Kidney (tissue), 13 donors: ENCODE measurements at regions not wholly inside any gene's neighbourhood (a gene's known extent, or its start where the extent isn't known, plus 50 kb on each side); places are given as distances from the start of the nearest gene placed in this dataset.

Source experiments
- DNase-seq, 5 donors: peaks; one replicate each; pipeline ENCODE4 v3.0.0-alpha.2; 2013 to 2020
- FAIRE-seq: peaks from 2 replicates; lab custom pipeline; 2012; peaks lifted over from hg19 to GRCh38; lab: Jason Lieb, UNC
- H3K27ac ChIP-seq, 2 donors: one replicate each; pipeline ENCODE4 v1.7.0; 2013; ENCODE audit warnings: low read depth in 2 of 2, low read length in 2 of 2, inconsistent platforms in 1 of 2
- H3K27me3 ChIP-seq: one replicate; pipeline ENCODE4 v1.7.1; 2013; ENCODE audit warnings: low read length, inconsistent platforms; ENCODE audit not compliant: control insufficient read depth, insufficient read depth
- H3K36me3 ChIP-seq, 3 donors: one replicate each; pipeline versions ENCODE4 v1.7.0 to v1.7.1; 2013; ENCODE audit warnings: low read length in 3 of 3, control low read depth in 1 of 3, inconsistent platforms in 1 of 3; ENCODE audit not compliant: insufficient read depth in 3 of 3, control insufficient read depth in 2 of 3
- H3K4me1 ChIP-seq, 3 donors: one replicate each; pipeline versions ENCODE4 v1.7.0 to v1.7.1; 2013; ENCODE audit warnings: low read length in 3 of 3, inconsistent platforms in 1 of 3, low read depth in 1 of 3; ENCODE audit not compliant: control insufficient read depth in 2 of 3, insufficient read depth in 2 of 3
- H3K4me3 ChIP-seq, 3 donors: one replicate each; pipeline versions ENCODE4 v1.7.0 to v1.8.1; 2013; ENCODE audit warnings: low read length in 3 of 3, control low read depth in 1 of 3, inconsistent platforms in 1 of 3
- H3K9ac ChIP-seq, 3 donors: one replicate each; pipeline versions ENCODE4 v1.7.0 to v1.7.1; 2013; ENCODE audit warnings: low read length in 3 of 3, control low read depth in 1 of 3, inconsistent platforms in 1 of 3
- H3K9me3 ChIP-seq, 3 donors: one replicate each; pipeline versions ENCODE4 v1.7.0 to v1.7.1; 2013; ENCODE audit warnings: low read length in 3 of 3, control low read depth in 1 of 3, inconsistent platforms in 1 of 3; ENCODE audit not compliant: control insufficient read depth in 2 of 3, insufficient read depth in 1 of 3
- intact Hi-C: fragments of 100-400 bp; cut with DNase I; formaldehyde crosslinking; loops from one replicate; pipeline ENCODE4 v1.11.1; 2022
- TF ChIP-seq, protein P1 (sequence below): IDR thresholded peaks from 3 replicates; pipeline ENCODE4 v1.5.1; 2012; ENCODE audit warnings: mild to moderate bottlenecking, moderate library complexity, borderline replicate concordance; ENCODE audit not compliant: insufficient read depth; ENCODE audit errors: extremely low read depth
- donor health status: control.
- donor health status: control.
- donor health status: control.
- donor health status: control.
- donor health status: control.
- donor health status: DM: yes; HTN: yes; CAD: no.
- donor health status: Normal renal cell carcinoma (clear cell type).

DNA sequence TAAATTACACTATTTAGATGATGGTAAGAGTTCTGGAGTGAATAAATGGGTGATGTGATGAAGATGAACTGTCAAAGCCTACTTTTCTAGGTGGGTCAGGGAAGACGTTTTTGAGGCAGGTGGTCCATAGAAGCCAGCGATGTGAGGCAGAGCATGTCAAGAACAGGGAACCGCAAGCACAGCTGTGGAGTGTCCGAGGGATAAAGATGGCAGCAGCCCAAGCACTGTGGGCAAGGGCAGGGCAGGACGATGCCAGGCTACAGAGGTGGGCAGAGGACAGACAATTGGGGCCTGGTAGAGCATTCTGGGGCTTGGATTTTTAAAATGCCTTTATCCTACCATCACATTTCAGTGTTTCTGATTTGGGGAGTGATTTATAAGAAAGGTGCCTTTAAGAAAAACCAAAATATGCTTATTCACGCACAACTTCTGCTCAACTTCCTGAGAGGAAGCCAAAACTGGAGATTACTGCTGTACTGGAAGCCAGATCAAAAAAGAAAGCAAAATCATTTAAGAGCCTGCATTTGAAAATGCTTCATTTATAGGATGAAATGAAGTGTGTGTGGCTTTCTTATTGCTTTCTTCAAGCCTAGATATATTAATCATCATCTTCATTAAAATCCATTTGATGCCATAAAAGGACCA is 119.0 kb upstream of the WDR17 start:
- DNase-seq (peak in 1 of 5 donors; percentile 49), FAIRE-seq (no peak)
- Histone ChIP-seq H3K27ac (no peak overlapping the region), H3K27me3 (no peaks in the 10 kb centered on the region), H3K4me1 (no peaks in the 10 kb centered on the region), H3K4me3 (no peak overlapping the region), H3K9ac (no peak overlapping the region), H3K9me3 (no peaks in the 10 kb centered on the region), H3K36me3 (no peaks in the 10 kb centered on the region)
- intact Hi-C loops = no loop called here
- TF ChIP-seq, protein P1, sequence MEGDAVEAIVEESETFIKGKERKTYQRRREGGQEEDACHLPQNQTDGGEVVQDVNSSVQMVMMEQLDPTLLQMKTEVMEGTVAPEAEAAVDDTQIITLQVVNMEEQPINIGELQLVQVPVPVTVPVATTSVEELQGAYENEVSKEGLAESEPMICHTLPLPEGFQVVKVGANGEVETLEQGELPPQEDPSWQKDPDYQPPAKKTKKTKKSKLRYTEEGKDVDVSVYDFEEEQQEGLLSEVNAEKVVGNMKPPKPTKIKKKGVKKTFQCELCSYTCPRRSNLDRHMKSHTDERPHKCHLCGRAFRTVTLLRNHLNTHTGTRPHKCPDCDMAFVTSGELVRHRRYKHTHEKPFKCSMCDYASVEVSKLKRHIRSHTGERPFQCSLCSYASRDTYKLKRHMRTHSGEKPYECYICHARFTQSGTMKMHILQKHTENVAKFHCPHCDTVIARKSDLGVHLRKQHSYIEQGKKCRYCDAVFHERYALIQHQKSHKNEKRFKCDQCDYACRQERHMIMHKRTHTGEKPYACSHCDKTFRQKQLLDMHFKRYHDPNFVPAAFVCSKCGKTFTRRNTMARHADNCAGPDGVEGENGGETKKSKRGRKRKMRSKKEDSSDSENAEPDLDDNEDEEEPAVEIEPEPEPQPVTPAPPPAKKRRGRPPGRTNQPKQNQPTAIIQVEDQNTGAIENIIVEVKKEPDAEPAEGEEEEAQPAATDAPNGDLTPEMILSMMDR = no peak

- intact Hi-C loops = no loop called here
- no peaks in the 10 kb centered on the region for H3K36me3 ChIP-seq
- DNase-seq = peak in 2 of 5 donors; percentile 20 to 40
- H3K4me1 ChIP-seq = no peaks in the 10 kb centered on the region
- TF ChIP-seq, protein P1 = peak; percentile 50
- H3K4me3 ChIP-seq = no peak overlapping the region
- no peak overlapping the region for H3K27ac ChIP-seq
- FAIRE-seq = peak; percentile 99
- no peaks in the 10 kb centered on the region for H3K27me3 ChIP-seq
- no peaks in the 10 kb centered on the region for H3K9me3 ChIP-seq
- H3K9ac ChIP-seq = no peak overlapping the region
These were observed 118.4 kb upstream of the WDR17 start for GRCh38 chr4:175947117-175947722.

- Histone ChIP-seq H3K4me1 (no peaks in the 10 kb centered on the region), H3K27me3 (no peaks in the 10 kb centered on the region), H3K9me3 (no peaks in the 10 kb centered on the region), H3K27ac (no peak overlapping the region), H3K4me3 (no peak overlapping the region), H3K36me3 (no peaks in the 10 kb centered on the region), H3K9ac (no peak overlapping the region)
- no peak for FAIRE-seq
- TF ChIP-seq, protein P1 = no peak
- intact Hi-C loops = no loop called here
- peak in 1 of 5 donors; percentile 3 for DNase-seq
These were observed 113.8 kb upstream of the WDR17 start for GRCh38 chr4:175951794-175952193.
